ENCODE measurements at regions not wholly inside any gene's neighbourhood (a gene's known extent, or its start where the extent isn't known, plus 50 kb on each side); places are given as distances from the start of the nearest gene placed in this dataset.

- FAIRE-seq (no peak), DNase-seq (ENCODE audit: insufficient read length) (no peak)
- TF ChIP-seq TAF1 (IDR thresholded peaks at IDR 0.05; ENCODE audit: borderline replicate concordance, low read depth, low read length) (no peak), POLR2A (IDR thresholded peaks at IDR 0.05; ENCODE audit: low read depth, low read length) (no peak), POLR2AphosphoS5 (IDR thresholded peaks at IDR 0.05; ENCODE audit: low read depth, low read length) (no peak)
Observed at GRCh38 chr13:104831831-104832230, 1703.6 kb downstream of the EFNB2 start.

GRCh38 chr13:104823709-104824108, 1711.8 kb downstream of the EFNB2 start:
- FAIRE-seq (no peak), DNase-seq (ENCODE audit: insufficient read length) (no peak)
- TF ChIP-seq TAF1 (IDR thresholded peaks at IDR 0.05; ENCODE audit: borderline replicate concordance, low read depth, low read length) (no peak), POLR2AphosphoS5 (IDR thresholded peaks at IDR 0.05; ENCODE audit: low read depth, low read length) (no peak), POLR2A (IDR thresholded peaks at IDR 0.05; ENCODE audit: low read depth, low read length) (no peak)

- FAIRE-seq (no peak), DNase-seq (ENCODE audit: insufficient read length) (no peak)
- TF ChIP-seq TAF1 (IDR thresholded peaks at IDR 0.05; ENCODE audit: borderline replicate concordance, low read depth, low read length): no peak
- TF ChIP-seq POLR2AphosphoS5 (IDR thresholded peaks at IDR 0.05; ENCODE audit: low read depth, low read length): no peak
- TF ChIP-seq POLR2A (IDR thresholded peaks at IDR 0.05; ENCODE audit: low read depth, low read length): no peak
Observed at GRCh38 chr13:104823071-104823470, 1712.4 kb downstream of the EFNB2 start.

GRCh38 chr13:104817271-104817670, 1718.2 kb downstream of the EFNB2 start:
- FAIRE-seq (no peak), DNase-seq (ENCODE audit: insufficient read length) (no peak)
- TF ChIP-seq TAF1 (IDR thresholded peaks at IDR 0.05; ENCODE audit: borderline replicate concordance, low read depth, low read length) (no peak), POLR2AphosphoS5 (IDR thresholded peaks at IDR 0.05; ENCODE audit: low read depth, low read length) (no peak), POLR2A (IDR thresholded peaks at IDR 0.05; ENCODE audit: low read depth, low read length) (no peak)

- FAIRE-seq (no peak), DNase-seq (ENCODE audit: insufficient read length) (no peak)
- TF ChIP-seq TAF1 (IDR thresholded peaks at IDR 0.05; ENCODE audit: borderline replicate concordance, low read depth, low read length): no peak
- TF ChIP-seq POLR2A (IDR thresholded peaks at IDR 0.05; ENCODE audit: low read depth, low read length): no peak
- no peak for TF ChIP-seq POLR2AphosphoS5 (IDR thresholded peaks at IDR 0.05; ENCODE audit: low read depth, low read length)
Observed at GRCh38 chr13:104816726-104817125, 1718.7 kb downstream of the EFNB2 start.

GRCh38 chr13:104810242-104810641, 1725.2 kb downstream of the EFNB2 start:
- FAIRE-seq (no peak), DNase-seq (ENCODE audit: insufficient read length) (no peak)

GRCh38 chr13:104809483-104809882, 1726.0 kb downstream of the EFNB2 start:
- TF ChIP-seq TAF1 (IDR thresholded peaks at IDR 0.05; ENCODE audit: borderline replicate concordance, low read depth, low read length): no peak
- TF ChIP-seq POLR2A (IDR thresholded peaks at IDR 0.05; ENCODE audit: low read depth, low read length): no peak
- TF ChIP-seq POLR2AphosphoS5 (IDR thresholded peaks at IDR 0.05; ENCODE audit: low read depth, low read length): no peak
- no peak for FAIRE-seq
- DNase-seq (ENCODE audit: insufficient read length): no peak

More at GRCh38 chr13:104810242-104810641, 1725.2 kb downstream of the EFNB2 start:
- TF ChIP-seq POLR2A (IDR thresholded peaks at IDR 0.05; ENCODE audit: low read depth, low read length): no peak
- no peak for TF ChIP-seq POLR2AphosphoS5 (IDR thresholded peaks at IDR 0.05; ENCODE audit: low read depth, low read length)
- no peak for TF ChIP-seq TAF1 (IDR thresholded peaks at IDR 0.05; ENCODE audit: borderline replicate concordance, low read depth, low read length)

- TF ChIP-seq TAF1 (IDR thresholded peaks at IDR 0.05; ENCODE audit: borderline replicate concordance, low read depth, low read length): no peak
- no peak for TF ChIP-seq POLR2AphosphoS5 (IDR thresholded peaks at IDR 0.05; ENCODE audit: low read depth, low read length)
- no peak for TF ChIP-seq POLR2A (IDR thresholded peaks at IDR 0.05; ENCODE audit: low read depth, low read length)
- no peak for DNase-seq (ENCODE audit: insufficient read length)
- FAIRE-seq: no peak
Observed at GRCh38 chr13:104805346-104805745, 1730.1 kb downstream of the EFNB2 start.

- DNase-seq (ENCODE audit: insufficient read length) (no peak), FAIRE-seq (no peak)
- TF ChIP-seq POLR2A (IDR thresholded peaks at IDR 0.05; ENCODE audit: low read depth, low read length): no peak
- TF ChIP-seq POLR2AphosphoS5 (IDR thresholded peaks at IDR 0.05; ENCODE audit: low read depth, low read length): no peak
- no peak for TF ChIP-seq TAF1 (IDR thresholded peaks at IDR 0.05; ENCODE audit: borderline replicate concordance, low read depth, low read length)
Observed at GRCh38 chr13:104799152-104799551, 1732.9 kb upstream of the SLC10A2 start.

GRCh38 chr13:104798486-104798885, 1732.3 kb upstream of the SLC10A2 start:
- DNase-seq (ENCODE audit: insufficient read length) (no peak), FAIRE-seq (no peak)
- no peak for TF ChIP-seq POLR2AphosphoS5 (IDR thresholded peaks at IDR 0.05; ENCODE audit: low read depth, low read length)
- no peak for TF ChIP-seq POLR2A (IDR thresholded peaks at IDR 0.05; ENCODE audit: low read depth, low read length)

GRCh38 chr13:104796581-104796980, 1730.4 kb upstream of the SLC10A2 start:
- no peak for FAIRE-seq
- TF ChIP-seq POLR2AphosphoS5 (IDR thresholded peaks at IDR 0.05; ENCODE audit: low read depth, low read length) (no peak), TAF1 (IDR thresholded peaks at IDR 0.05; ENCODE audit: borderline replicate concordance, low read depth, low read length) (no peak), POLR2A (IDR thresholded peaks at IDR 0.05; ENCODE audit: low read depth, low read length) (no peak)
- no peak for DNase-seq (ENCODE audit: insufficient read length)

GRCh38 chr13:104785952-104786351, 1719.7 kb upstream of the SLC10A2 start:
- DNase-seq (ENCODE audit: insufficient read length) (no peak), FAIRE-seq (no peak)
- TF ChIP-seq POLR2AphosphoS5 (IDR thresholded peaks at IDR 0.05; ENCODE audit: low read depth, low read length) (no peak), TAF1 (IDR thresholded peaks at IDR 0.05; ENCODE audit: borderline replicate concordance, low read depth, low read length) (no peak)

- DNase-seq (ENCODE audit: insufficient read length) (no peak), FAIRE-seq (no peak)
- TF ChIP-seq POLR2A (IDR thresholded peaks at IDR 0.05; ENCODE audit: low read depth, low read length): no peak
- TF ChIP-seq POLR2AphosphoS5 (IDR thresholded peaks at IDR 0.05; ENCODE audit: low read depth, low read length): no peak
- TF ChIP-seq TAF1 (IDR thresholded peaks at IDR 0.05; ENCODE audit: borderline replicate concordance, low read depth, low read length): no peak
Observed at GRCh38 chr13:104784891-104785290, 1718.7 kb upstream of the SLC10A2 start.

All from GM12892 (cell line).